ENCODE measurements at regions not wholly inside any gene's neighbourhood (a gene's known extent, or its start where the extent isn't known, plus 50 kb on each side); places are given as distances from the start of the nearest gene placed in this dataset.

GRCh38 chr6:133787122-133787521 is 101.8 kb upstream of the TCF21 start:
- TF ChIP-seq, protein P1, sequence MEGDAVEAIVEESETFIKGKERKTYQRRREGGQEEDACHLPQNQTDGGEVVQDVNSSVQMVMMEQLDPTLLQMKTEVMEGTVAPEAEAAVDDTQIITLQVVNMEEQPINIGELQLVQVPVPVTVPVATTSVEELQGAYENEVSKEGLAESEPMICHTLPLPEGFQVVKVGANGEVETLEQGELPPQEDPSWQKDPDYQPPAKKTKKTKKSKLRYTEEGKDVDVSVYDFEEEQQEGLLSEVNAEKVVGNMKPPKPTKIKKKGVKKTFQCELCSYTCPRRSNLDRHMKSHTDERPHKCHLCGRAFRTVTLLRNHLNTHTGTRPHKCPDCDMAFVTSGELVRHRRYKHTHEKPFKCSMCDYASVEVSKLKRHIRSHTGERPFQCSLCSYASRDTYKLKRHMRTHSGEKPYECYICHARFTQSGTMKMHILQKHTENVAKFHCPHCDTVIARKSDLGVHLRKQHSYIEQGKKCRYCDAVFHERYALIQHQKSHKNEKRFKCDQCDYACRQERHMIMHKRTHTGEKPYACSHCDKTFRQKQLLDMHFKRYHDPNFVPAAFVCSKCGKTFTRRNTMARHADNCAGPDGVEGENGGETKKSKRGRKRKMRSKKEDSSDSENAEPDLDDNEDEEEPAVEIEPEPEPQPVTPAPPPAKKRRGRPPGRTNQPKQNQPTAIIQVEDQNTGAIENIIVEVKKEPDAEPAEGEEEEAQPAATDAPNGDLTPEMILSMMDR (CRISPR knock-in tag; IDR thresholded peaks at IDR 0.05), result no peak
- no peak for TF ChIP-seq ZNF558 (CRISPR knock-in tag; IDR thresholded peaks at IDR 0.05; ENCODE audit: borderline replicate concordance)
- TF ChIP-seq EZH2 (conservative IDR thresholded peaks at IDR 0.05; ENCODE audit: low read depth, low read length), result no peak
- no peak for TF ChIP-seq FOXA1 (IDR thresholded peaks at IDR 0.05)
- no peak for TF ChIP-seq FOXA1 (CRISPR knock-in tag; IDR thresholded peaks at IDR 0.05)
- no peak for TF ChIP-seq ZNF280B (CRISPR knock-in tag; IDR thresholded peaks at IDR 0.05; ENCODE audit: borderline replicate concordance)
- no peak for TF ChIP-seq ZNF772 (CRISPR knock-in tag; IDR thresholded peaks at IDR 0.05)
- no peak for TF ChIP-seq SMC3 (IDR thresholded peaks at IDR 0.05; ENCODE audit: low read length)
- TF ChIP-seq HNRNPUL1 (IDR thresholded peaks at IDR 0.05; ENCODE audit: low read depth, low read length), result no peak
- no peak for TF ChIP-seq GABPB1 (CRISPR knock-in tag; IDR thresholded peaks at IDR 0.05)
- no peak for TF ChIP-seq POLR2A (IDR thresholded peaks at IDR 0.05; ENCODE audit: insufficient read depth in 1 of 2, low read depth in 2 of 2, low read length in 2 of 2)
- TF ChIP-seq, protein P2, sequence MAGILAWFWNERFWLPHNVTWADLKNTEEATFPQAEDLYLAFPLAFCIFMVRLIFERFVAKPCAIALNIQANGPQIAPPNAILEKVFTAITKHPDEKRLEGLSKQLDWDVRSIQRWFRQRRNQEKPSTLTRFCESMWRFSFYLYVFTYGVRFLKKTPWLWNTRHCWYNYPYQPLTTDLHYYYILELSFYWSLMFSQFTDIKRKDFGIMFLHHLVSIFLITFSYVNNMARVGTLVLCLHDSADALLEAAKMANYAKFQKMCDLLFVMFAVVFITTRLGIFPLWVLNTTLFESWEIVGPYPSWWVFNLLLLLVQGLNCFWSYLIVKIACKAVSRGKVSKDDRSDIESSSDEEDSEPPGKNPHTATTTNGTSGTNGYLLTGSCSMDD (CRISPR knock-in tag; IDR thresholded peaks at IDR 0.05), result no peak
- TF ChIP-seq KDM1A (CRISPR knock-in tag; IDR thresholded peaks at IDR 0.05), result no peak
- no peak for TF ChIP-seq MTF2 (CRISPR knock-in tag; IDR thresholded peaks at IDR 0.05; ENCODE audit: borderline replicate concordance)
- TF ChIP-seq, protein P3, sequence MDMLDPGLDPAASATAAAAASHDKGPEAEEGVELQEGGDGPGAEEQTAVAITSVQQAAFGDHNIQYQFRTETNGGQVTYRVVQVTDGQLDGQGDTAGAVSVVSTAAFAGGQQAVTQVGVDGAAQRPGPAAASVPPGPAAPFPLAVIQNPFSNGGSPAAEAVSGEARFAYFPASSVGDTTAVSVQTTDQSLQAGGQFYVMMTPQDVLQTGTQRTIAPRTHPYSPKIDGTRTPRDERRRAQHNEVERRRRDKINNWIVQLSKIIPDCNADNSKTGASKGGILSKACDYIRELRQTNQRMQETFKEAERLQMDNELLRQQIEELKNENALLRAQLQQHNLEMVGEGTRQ (IDR thresholded peaks at IDR 0.05; ENCODE audit: low read depth, low read length), result no peak
- TF ChIP-seq, protein P3 (CRISPR knock-in tag; IDR thresholded peaks at IDR 0.05; ENCODE audit: borderline replicate concordance), result no peak
